Right lobe of liver (tissue), 4 donors: ENCODE measurements at regions not wholly inside any gene's neighbourhood (a gene's known extent, or its start where the extent isn't known, plus 50 kb on each side); places are given as distances from the start of the nearest gene placed in this dataset.

Experiments used
- POLR2A ChIP-seq: fragments of 450-650 bp; IDR thresholded peaks from one replicate; pipeline ENCODE4 v1.6.1; 2017; ENCODE audit warnings: antibody characterized with exemption, mild to moderate bottlenecking
- TF ChIP-seq, protein P1 (sequence below), 4 donors: fragments of 200-600 bp in 3 of 4; fragments of 450-650 bp in 1 of 4; IDR thresholded peaks; one replicate each; pipeline versions ENCODE4 v1.5.1 to v1.8.0; 2016 to 2022; ENCODE audit warnings: antibody characterized with exemption in 4 of 4, mild to moderate bottlenecking in 2 of 4
- donor health status: DM: no; HTN: no; CAD: no.
- donor health status: DM: no; HTN: no; CAD: no.
- donor health status: DM: no; HTN: yes; CAD: no.

DNA sequence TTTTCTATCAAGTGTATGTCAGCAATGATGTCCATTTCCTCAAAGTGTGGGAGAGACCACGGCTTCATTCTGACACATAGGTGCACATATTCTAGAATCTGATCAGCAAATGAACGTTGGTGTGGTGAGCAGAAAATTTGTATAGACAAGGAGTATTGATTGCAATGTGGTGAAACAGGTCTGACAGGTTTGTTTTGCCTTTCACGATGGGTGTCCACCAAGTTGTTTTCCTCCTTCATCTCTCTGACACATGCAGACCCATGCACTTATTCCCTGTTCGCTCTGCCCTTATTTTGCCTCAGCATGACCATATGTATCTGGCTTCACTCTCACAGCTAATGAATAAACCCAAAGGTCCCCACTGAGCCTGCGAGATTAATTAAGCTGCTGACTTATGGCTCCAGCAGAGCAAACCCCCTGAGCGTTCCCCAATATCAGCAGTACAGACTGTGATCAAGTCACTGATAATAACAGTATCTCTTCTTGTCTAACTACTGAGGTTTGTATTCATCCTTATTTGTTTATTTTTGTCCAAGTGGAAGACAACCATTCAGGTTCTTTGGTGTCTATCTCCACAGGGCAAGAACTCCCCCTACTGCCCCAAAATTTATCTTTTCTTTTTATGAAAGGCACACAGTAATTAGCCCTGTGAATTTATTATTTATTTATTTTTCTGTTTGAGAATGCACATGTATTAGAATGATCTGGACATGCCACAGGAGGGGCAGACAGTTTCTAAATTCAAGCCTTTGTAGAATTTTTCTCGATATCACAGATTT, 178.3 kb upstream of the HSFY2 start:
- TF ChIP-seq, protein P1, sequence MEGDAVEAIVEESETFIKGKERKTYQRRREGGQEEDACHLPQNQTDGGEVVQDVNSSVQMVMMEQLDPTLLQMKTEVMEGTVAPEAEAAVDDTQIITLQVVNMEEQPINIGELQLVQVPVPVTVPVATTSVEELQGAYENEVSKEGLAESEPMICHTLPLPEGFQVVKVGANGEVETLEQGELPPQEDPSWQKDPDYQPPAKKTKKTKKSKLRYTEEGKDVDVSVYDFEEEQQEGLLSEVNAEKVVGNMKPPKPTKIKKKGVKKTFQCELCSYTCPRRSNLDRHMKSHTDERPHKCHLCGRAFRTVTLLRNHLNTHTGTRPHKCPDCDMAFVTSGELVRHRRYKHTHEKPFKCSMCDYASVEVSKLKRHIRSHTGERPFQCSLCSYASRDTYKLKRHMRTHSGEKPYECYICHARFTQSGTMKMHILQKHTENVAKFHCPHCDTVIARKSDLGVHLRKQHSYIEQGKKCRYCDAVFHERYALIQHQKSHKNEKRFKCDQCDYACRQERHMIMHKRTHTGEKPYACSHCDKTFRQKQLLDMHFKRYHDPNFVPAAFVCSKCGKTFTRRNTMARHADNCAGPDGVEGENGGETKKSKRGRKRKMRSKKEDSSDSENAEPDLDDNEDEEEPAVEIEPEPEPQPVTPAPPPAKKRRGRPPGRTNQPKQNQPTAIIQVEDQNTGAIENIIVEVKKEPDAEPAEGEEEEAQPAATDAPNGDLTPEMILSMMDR (IDR thresholded peaks at IDR 0.05), result no peak
- TF ChIP-seq POLR2A, result no peak
